Suprapubic skin (tissue), 4 donors: ENCODE measurements at regions not wholly inside any gene's neighbourhood (a gene's known extent, or its start where the extent isn't known, plus 50 kb on each side); places are given as distances from the start of the nearest gene placed in this dataset.

Experiments
- EP300 ChIP-seq: sonication (generic); formaldehyde crosslinking; IDR thresholded peaks from one replicate; pipeline ENCODE4 v1.6.1; 2017; ENCODE audit warnings: antibody characterized with exemption
- POLR2A ChIP-seq, 2 donors: fragments of 450-650 bp; IDR thresholded peaks; one replicate each; pipeline ENCODE4 v1.6.1; 2017; ENCODE audit warnings: antibody characterized with exemption in 2 of 2, mild to moderate bottlenecking in 2 of 2, moderate library complexity in 2 of 2
- POLR2AphosphoS5 ChIP-seq, 3 donors: sonication (generic); formaldehyde crosslinking; IDR thresholded peaks; one replicate each; pipeline ENCODE4 v1.6.1; 2017; ENCODE audit warnings: antibody characterized with exemption in 3 of 3
- TF ChIP-seq, protein P1 (sequence below), 2 donors: fragments of 200-600 bp in 1 of 2; fragments of 450-650 bp in 1 of 2; sonication (generic) in 1 of 2; IDR thresholded peaks; one replicate each; pipeline ENCODE4 v1.5.1; 2016 to 2019; ENCODE audit warnings: antibody characterized with exemption in 2 of 2, mild to moderate bottlenecking in 1 of 2, moderate library complexity in 1 of 2

- TF ChIP-seq, protein P1, sequence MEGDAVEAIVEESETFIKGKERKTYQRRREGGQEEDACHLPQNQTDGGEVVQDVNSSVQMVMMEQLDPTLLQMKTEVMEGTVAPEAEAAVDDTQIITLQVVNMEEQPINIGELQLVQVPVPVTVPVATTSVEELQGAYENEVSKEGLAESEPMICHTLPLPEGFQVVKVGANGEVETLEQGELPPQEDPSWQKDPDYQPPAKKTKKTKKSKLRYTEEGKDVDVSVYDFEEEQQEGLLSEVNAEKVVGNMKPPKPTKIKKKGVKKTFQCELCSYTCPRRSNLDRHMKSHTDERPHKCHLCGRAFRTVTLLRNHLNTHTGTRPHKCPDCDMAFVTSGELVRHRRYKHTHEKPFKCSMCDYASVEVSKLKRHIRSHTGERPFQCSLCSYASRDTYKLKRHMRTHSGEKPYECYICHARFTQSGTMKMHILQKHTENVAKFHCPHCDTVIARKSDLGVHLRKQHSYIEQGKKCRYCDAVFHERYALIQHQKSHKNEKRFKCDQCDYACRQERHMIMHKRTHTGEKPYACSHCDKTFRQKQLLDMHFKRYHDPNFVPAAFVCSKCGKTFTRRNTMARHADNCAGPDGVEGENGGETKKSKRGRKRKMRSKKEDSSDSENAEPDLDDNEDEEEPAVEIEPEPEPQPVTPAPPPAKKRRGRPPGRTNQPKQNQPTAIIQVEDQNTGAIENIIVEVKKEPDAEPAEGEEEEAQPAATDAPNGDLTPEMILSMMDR (IDR thresholded peaks at IDR 0.05), result no peak
- TF ChIP-seq EP300 (no peak), POLR2AphosphoS5 (IDR thresholded peaks at IDR 0.05) (no peak), POLR2A (IDR thresholded peaks at IDR 0.05) (no peak)
Measured at GRCh38 chr20:60527656-60528055, 569.4 kb downstream of the CDH26 start.
